Tibial artery (tissue), 4 donors: ENCODE measurements at regions not wholly inside any gene's neighbourhood (a gene's known extent, or its start where the extent isn't known, plus 50 kb on each side); places are given as distances from the start of the nearest gene placed in this dataset.

Experiments
- DNase-seq, 2 donors: peaks; one replicate each; pipeline ENCODE4 v3.0.0-alpha.2; 2019
- H3K27ac ChIP-seq, 2 donors: fragments of 200-600 bp; sonication (generic) in 1 of 2; 1 replicate in 1 of 2; 2 replicates in 1 of 2; pipeline ENCODE4 v1.5.1; 2018 to 2019; ENCODE audit warnings: mild to moderate bottlenecking in 1 of 2
- H3K27me3 ChIP-seq, 2 donors: fragments of 200-600 bp; sonication (generic) in 1 of 2; one replicate each; pipeline versions ENCODE4 v1.5.1 to v1.6.0; 2016 to 2019
- H3K36me3 ChIP-seq, 3 donors: fragments of 200-600 bp; sonication (generic) in 2 of 3; one replicate each; pipeline ENCODE4 v1.5.1; 2016 to 2019; ENCODE audit warnings: mild to moderate bottlenecking in 2 of 3
- H3K4me1 ChIP-seq, 4 donors: fragments of 200-600 bp; sonication (generic) in 2 of 4; 1 replicate in 3 of 4; 2 replicates in 1 of 4; pipeline ENCODE4 v1.5.1; 2016 to 2019
- H3K4me3 ChIP-seq, 2 donors: fragments of 200-600 bp; sonication (generic) in 1 of 2; 1 replicate in 1 of 2; 2 replicates in 1 of 2; pipeline ENCODE4 v1.5.1; 2018 to 2019; ENCODE audit warnings: mild to moderate bottlenecking in 2 of 2
- H3K9me3 ChIP-seq, 3 donors: fragments of 200-600 bp; sonication (generic) in 1 of 3; one replicate each; pipeline ENCODE4 v1.5.1; 2016 to 2019
- CTCF ChIP-seq, 2 experiments: fragments of 200-600 bp in 1 of 2; fragments of 450-650 bp in 1 of 2; IDR thresholded peaks; one replicate each; pipeline ENCODE4 v1.5.1; 2017 to 2019; ENCODE audit warnings: antibody characterized with exemption in 2 of 2, mild to moderate bottlenecking in 1 of 2, moderate library complexity in 1 of 2
- intact Hi-C: fragments of 100-400 bp; cut with DNase I; formaldehyde crosslinking; loops from one replicate; pipeline ENCODE4 v1.15.0; 2023; ENCODE audit warnings: low total_unique reads

DNA sequence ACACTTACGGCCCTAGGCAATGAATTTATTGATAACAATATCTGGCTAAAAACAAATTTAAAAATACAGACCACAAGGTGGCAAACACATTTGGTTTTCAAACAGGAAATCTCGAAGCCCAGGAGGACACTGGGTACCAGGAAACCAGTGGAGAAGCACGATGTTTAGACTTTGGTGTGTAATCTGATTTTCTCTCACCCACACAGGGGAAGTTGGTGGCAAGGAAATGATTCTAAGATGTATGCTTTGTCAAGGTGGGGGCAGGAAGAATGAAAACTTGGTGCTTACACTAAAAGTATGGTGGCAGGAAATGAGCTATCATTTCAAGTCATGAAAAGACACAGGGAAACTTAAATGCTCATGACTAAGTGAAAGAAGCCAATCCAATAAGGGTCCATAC lies 113.2 kb upstream of the ANKRD1 start:
- Histone ChIP-seq H3K4me3 (no peak overlapping the region), H3K4me1 (peaks cover 0 to 34% (median 10%) of the 10 kb centered on the region in 4 donors), H3K9me3 (no peaks in the 10 kb centered on the region), H3K27ac (no peak overlapping the region), H3K36me3 (no peaks in the 10 kb centered on the region), H3K27me3 (no peaks in the 10 kb centered on the region)
- DNase-seq = no peak
- no peak for TF ChIP-seq CTCF (IDR thresholded peaks at IDR 0.05)
- intact Hi-C loops = no loop called here

GRCh38 chr10:91034494-91035159 lies 113.7 kb upstream of the ANKRD1 start:
- peak overlapping the region in 1 of 2 donors; percentile 21 for H3K27ac ChIP-seq
- intact Hi-C loops = no loop called here
- no peaks in the 10 kb centered on the region for H3K27me3 ChIP-seq

GRCh38 chr10:91035650-91036292 lies 114.9 kb upstream of the ANKRD1 start:
- peaks cover 0 to 34% (median 10%) of the 10 kb centered on the region in 4 donors for H3K4me1 ChIP-seq
- H3K27ac ChIP-seq = peak overlapping the region in 1 of 2 donors; percentile 21
- H3K9me3 ChIP-seq = no peaks in the 10 kb centered on the region
- intact Hi-C loops = no loop called here
- H3K27me3 ChIP-seq = no peaks in the 10 kb centered on the region
- no peak for TF ChIP-seq CTCF (IDR thresholded peaks at IDR 0.05)
- no peak for DNase-seq
- no peaks in the 10 kb centered on the region for H3K36me3 ChIP-seq
- no peak overlapping the region for H3K4me3 ChIP-seq

More at GRCh38 chr10:91034494-91035159, 113.7 kb upstream of the ANKRD1 start:
- Histone ChIP-seq H3K36me3 (no peaks in the 10 kb centered on the region), H3K4me3 (no peak overlapping the region), H3K4me1 (peaks cover 0 to 34% (median 10%) of the 10 kb centered on the region in 4 donors), H3K9me3 (no peaks in the 10 kb centered on the region)
- peak; percentile 79 to 87 for DNase-seq
- no peak for TF ChIP-seq CTCF (IDR thresholded peaks at IDR 0.05)

DNA sequence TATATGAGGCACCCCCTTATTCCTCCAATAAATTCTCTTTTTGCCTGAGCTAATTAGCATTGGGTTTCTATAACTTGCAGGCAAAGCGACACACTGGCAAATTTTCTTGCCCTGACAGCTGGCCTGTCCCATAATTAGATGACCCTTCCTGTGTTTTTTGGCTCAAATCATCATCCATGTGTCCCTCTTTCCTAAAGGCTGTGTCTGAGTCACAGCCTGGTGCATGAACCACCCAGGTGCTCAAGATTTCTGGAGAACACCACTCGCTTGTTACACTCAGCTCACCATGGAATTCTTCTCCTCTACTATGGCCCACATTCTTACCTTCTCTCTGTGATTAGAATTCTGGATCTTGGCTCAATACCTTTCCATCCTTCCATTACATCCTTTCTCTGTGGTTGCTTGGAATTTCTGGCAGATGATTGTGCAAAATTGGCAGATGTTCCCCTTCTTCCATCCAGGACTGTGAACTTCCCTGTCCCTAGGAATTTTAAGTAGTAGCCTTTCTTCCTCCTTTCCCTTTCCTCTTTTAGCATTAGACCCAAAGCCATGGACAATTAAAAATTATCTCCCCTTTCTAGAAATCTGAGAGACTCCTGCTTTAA lies 116.0 kb upstream of the ANKRD1 start:
- Histone ChIP-seq H3K27ac (no peak overlapping the region), H3K36me3 (no peaks in the 10 kb centered on the region), H3K4me3 (no peak overlapping the region), H3K27me3 (no peaks in the 10 kb centered on the region), H3K9me3 (no peaks in the 10 kb centered on the region), H3K4me1 (peaks cover 0 to 34% (median 10%) of the 10 kb centered on the region in 4 donors)
- no peak for DNase-seq
- intact Hi-C loops = no loop called here
- TF ChIP-seq CTCF (IDR thresholded peaks at IDR 0.05) = no peak

DNA sequence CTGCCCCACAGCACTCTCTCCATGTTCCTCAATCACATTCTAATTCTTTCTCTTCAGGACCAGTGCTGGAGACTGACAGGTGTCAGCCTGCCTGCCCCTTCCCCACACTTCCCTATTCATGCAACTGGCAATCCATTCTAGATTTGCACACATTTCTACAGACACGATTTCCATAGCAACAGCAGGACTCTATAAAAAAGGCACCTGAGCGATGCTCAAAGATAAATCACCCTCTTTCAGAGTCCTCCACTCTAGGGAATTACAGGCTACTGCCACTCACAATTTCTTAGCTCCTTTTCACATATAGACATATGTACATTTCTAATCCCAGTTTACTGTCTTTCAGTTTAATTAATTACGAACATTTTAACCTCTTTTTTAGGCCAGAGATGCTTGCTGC lies 118.1 kb upstream of the ANKRD1 start:
- H3K9me3 ChIP-seq = no peaks in the 10 kb centered on the region
- DNase-seq = no peak
- TF ChIP-seq CTCF (IDR thresholded peaks at IDR 0.05) = no peak
- no peak overlapping the region for H3K4me3 ChIP-seq
- no peaks in the 10 kb centered on the region for H3K36me3 ChIP-seq
- intact Hi-C loops = no loop called here
- peaks cover 0 to 32% (median 10%) of the 10 kb centered on the region in 4 donors for H3K4me1 ChIP-seq
- no peak overlapping the region for H3K27ac ChIP-seq
- H3K27me3 ChIP-seq = no peaks in the 10 kb centered on the region
